ENCODE measurements at regions not wholly inside any gene's neighbourhood (a gene's known extent, or its start where the extent isn't known, plus 50 kb on each side); places are given as distances from the start of the nearest gene placed in this dataset.

- TF ChIP-seq CTCF (conservative IDR thresholded peaks at IDR 0.05) = no peak
- no peaks in the 10 kb centered on the region for H3K9me3 Mint-ChIP-seq
- H3K27me3 Mint-ChIP-seq = no peaks in the 10 kb centered on the region
- no peak for DNase-seq (ENCODE audit: extremely low spot score, unreplicated experiment)
- H3K4me1 Mint-ChIP-seq (ENCODE audit: unreplicated experiment) = peaks cover 18% of the 10 kb centered on the region
- no peaks in the 10 kb centered on the region for H3K36me3 Mint-ChIP-seq
- no peak overlapping the region for H3K4me3 Mint-ChIP-seq
- no peak overlapping the region for H3K27ac Mint-ChIP-seq
Observed at GRCh38 chr6:4470698-4471210, 305.4 kb upstream of the CDYL start.

- Mint-ChIP-seq H3K36me3 (no peaks in the 10 kb centered on the region), H3K27ac (no peak overlapping the region), H3K27me3 (no peaks in the 10 kb centered on the region), H3K9me3 (no peaks in the 10 kb centered on the region), H3K4me3 (no peak overlapping the region), H3K4me1 (ENCODE audit: unreplicated experiment) (peaks cover 10% of the 10 kb centered on the region)
- no peak for TF ChIP-seq CTCF (conservative IDR thresholded peaks at IDR 0.05)
- no peak for DNase-seq (ENCODE audit: extremely low spot score, unreplicated experiment)
Observed at GRCh38 chr6:4466769-4467480, 309.3 kb upstream of the CDYL start.

GRCh38 chr6:4466261-4466660, 309.9 kb upstream of the CDYL start:
- no peaks in the 10 kb centered on the region for H3K9me3 Mint-ChIP-seq
- H3K4me3 Mint-ChIP-seq = no peak overlapping the region
- DNase-seq (ENCODE audit: extremely low spot score, unreplicated experiment) = no peak
- H3K27me3 Mint-ChIP-seq = no peaks in the 10 kb centered on the region
- peaks cover 16% of the 10 kb centered on the region for H3K4me1 Mint-ChIP-seq (ENCODE audit: unreplicated experiment)
- TF ChIP-seq CTCF (conservative IDR thresholded peaks at IDR 0.05) = no peak
- no peak overlapping the region for H3K27ac Mint-ChIP-seq
- H3K36me3 Mint-ChIP-seq = no peaks in the 10 kb centered on the region

GRCh38 chr6:4464638-4465037, 311.6 kb upstream of the CDYL start:
- H3K27ac Mint-ChIP-seq = no peak overlapping the region
- peaks cover 32% of the 10 kb centered on the region for H3K4me1 Mint-ChIP-seq (ENCODE audit: unreplicated experiment)
- no peaks in the 10 kb centered on the region for H3K9me3 Mint-ChIP-seq
- no peaks in the 10 kb centered on the region for H3K36me3 Mint-ChIP-seq
- no peak for TF ChIP-seq CTCF (conservative IDR thresholded peaks at IDR 0.05)
- no peak overlapping the region for H3K4me3 Mint-ChIP-seq
- no peaks in the 10 kb centered on the region for H3K27me3 Mint-ChIP-seq
- DNase-seq (ENCODE audit: extremely low spot score, unreplicated experiment) = no peak

- no peaks in the 10 kb centered on the region for H3K9me3 Mint-ChIP-seq
- H3K4me3 Mint-ChIP-seq = no peak overlapping the region
- no peaks in the 10 kb centered on the region for H3K36me3 Mint-ChIP-seq
- peaks cover 41% of the 10 kb centered on the region for H3K4me1 Mint-ChIP-seq (ENCODE audit: unreplicated experiment)
- no peak for TF ChIP-seq CTCF (conservative IDR thresholded peaks at IDR 0.05)
- H3K27ac Mint-ChIP-seq = no peak overlapping the region
- H3K27me3 Mint-ChIP-seq = no peaks in the 10 kb centered on the region
- no peak for DNase-seq (ENCODE audit: extremely low spot score, unreplicated experiment)
Observed at GRCh38 chr6:4463236-4463635, 313.0 kb upstream of the CDYL start.

All from type B pancreatic cell (in vitro differentiated cells).